ENCODE measurements at regions not wholly inside any gene's neighbourhood (a gene's known extent, or its start where the extent isn't known, plus 50 kb on each side); places are given as distances from the start of the nearest gene placed in this dataset.

DNA sequence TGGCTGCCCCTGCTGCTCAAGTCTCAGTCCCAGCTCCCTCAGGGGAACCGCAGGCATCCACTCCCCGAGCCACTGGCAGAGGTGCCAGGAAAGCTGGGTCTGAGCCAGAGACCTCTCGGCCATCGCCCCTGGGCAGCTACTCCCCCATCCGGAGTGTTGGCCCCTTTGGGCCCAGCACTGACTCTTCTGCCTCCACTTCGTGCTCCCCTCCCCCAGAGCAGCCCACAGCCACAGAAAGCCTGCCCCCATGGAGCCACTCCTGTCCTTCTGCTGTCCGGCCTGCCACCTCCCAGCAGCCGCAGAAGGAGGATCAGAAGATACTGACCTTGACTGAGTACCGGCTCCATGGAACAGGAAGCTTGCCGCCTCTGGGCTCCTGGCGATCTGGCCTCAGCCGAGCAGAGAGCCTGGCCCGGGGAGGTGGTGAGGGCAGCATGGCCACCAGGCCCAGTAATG, 49.8 kb upstream of the TESK1 start:
- TF ChIP-seq POLR2A (IDR thresholded peaks at IDR 0.05; ENCODE audit: low read length) (no peak), GATA1 (IDR thresholded peaks at IDR 0.05; ENCODE audit: low read depth, low read length) (no peak)

Data from erythroblast (primary cell).